ENCODE measurements at regions not wholly inside any gene's neighbourhood (a gene's known extent, or its start where the extent isn't known, plus 50 kb on each side); places are given as distances from the start of the nearest gene placed in this dataset.

DNA sequence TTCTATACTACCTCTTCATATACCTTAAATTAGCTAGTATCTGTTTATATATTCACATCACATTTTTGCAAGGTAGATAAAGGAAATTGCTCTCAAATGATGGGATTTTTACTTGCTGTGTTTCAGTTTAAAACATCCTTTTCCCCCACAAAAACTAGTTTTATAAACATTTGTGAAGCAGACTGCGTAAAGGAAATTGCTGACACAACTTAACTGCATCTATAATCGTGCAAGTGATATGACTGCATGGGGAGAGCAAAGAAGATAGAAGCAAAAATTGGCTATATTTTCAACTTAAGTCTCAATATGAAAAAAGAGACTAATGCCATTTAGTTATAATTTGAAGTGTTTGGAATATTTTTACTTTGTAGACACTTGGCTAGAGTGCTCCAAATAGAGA is 385.2 kb downstream of the C4orf33 start (continued):
- TF ChIP-seq, protein P1, sequence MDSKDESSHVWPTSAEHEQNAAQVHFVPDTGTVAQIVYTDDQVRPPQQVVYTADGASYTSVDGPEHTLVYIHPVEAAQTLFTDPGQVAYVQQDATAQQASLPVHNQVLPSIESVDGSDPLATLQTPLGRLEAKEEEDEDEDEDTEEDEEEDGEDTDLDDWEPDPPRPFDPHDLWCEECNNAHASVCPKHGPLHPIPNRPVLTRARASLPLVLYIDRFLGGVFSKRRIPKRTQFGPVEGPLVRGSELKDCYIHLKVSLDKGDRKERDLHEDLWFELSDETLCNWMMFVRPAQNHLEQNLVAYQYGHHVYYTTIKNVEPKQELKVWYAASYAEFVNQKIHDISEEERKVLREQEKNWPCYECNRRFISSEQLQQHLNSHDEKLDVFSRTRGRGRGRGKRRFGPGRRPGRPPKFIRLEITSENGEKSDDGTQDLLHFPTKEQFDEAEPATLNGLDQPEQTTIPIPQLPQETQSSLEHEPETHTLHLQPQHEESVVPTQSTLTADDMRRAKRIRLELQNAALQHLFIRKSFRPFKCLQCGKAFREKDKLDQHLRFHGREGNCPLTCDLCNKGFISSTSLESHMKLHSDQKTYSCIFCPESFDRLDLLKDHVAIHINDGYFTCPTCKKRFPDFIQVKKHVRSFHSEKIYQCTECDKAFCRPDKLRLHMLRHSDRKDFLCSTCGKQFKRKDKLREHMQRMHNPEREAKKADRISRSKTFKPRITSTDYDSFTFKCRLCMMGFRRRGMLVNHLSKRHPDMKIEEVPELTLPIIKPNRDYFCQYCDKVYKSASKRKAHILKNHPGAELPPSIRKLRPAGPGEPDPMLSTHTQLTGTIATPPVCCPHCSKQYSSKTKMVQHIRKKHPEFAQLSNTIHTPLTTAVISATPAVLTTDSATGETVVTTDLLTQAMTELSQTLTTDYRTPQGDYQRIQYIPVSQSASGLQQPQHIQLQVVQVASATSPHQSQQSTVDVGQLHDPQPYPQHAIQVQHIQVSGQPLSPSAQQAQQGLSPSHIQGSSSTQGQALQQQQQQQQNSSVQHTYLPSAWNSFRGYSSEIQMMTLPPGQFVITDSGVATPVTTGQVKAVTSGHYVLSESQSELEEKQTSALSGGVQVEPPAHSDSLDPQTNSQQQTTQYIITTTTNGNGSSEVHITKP (tag by site-specific recombination; IDR thresholded peaks at IDR 0.05): no peak
- TF ChIP-seq, protein P2, sequence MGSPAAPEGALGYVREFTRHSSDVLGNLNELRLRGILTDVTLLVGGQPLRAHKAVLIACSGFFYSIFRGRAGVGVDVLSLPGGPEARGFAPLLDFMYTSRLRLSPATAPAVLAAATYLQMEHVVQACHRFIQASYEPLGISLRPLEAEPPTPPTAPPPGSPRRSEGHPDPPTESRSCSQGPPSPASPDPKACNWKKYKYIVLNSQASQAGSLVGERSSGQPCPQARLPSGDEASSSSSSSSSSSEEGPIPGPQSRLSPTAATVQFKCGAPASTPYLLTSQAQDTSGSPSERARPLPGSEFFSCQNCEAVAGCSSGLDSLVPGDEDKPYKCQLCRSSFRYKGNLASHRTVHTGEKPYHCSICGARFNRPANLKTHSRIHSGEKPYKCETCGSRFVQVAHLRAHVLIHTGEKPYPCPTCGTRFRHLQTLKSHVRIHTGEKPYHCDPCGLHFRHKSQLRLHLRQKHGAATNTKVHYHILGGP (tag by site-specific recombination; IDR thresholded peaks at IDR 0.05): no peak
- TF ChIP-seq ZNF138 (tag by site-specific recombination; IDR thresholded peaks at IDR 0.05; ENCODE audit: borderline replicate concordance): no peak
- TF ChIP-seq, protein P3, sequence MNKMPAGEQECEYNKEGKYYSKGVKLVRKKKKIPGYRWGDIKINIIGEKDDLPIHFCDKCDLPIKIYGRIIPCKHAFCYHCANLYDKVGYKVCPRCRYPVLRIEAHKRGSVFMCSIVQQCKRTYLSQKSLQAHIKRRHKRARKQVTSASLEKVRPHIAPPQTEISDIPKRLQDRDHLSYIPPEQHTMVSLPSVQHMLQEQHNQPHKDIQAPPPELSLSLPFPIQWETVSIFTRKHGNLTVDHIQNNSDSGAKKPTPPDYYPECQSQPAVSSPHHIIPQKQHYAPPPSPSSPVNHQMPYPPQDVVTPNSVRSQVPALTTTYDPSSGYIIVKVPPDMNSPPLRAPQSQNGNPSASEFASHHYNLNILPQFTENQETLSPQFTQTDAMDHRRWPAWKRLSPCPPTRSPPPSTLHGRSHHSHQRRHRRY (tag by site-specific recombination; IDR thresholded peaks at IDR 0.05): no peak
- TF ChIP-seq ZNF423 (tag by site-specific recombination; IDR thresholded peaks at IDR 0.05): no peak
- no peak for TF ChIP-seq ZNF114 (tag by site-specific recombination; IDR thresholded peaks at IDR 0.05)
- TF ChIP-seq, protein P4, sequence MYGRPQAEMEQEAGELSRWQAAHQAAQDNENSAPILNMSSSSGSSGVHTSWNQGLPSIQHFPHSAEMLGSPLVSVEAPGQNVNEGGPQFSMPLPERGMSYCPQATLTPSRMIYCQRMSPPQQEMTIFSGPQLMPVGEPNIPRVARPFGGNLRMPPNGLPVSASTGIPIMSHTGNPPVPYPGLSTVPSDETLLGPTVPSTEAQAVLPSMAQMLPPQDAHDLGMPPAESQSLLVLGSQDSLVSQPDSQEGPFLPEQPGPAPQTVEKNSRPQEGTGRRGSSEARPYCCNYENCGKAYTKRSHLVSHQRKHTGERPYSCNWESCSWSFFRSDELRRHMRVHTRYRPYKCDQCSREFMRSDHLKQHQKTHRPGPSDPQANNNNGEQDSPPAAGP (tag by site-specific recombination; IDR thresholded peaks at IDR 0.05): no peak
- no peak for TF ChIP-seq HOXC10 (CRISPR knock-in tag; IDR thresholded peaks at IDR 0.05)
- TF ChIP-seq ZNF132 (tag by site-specific recombination; IDR thresholded peaks at IDR 0.05; ENCODE audit: borderline replicate concordance): no peak
- TF ChIP-seq ZNF585B (tag by site-specific recombination; IDR thresholded peaks at IDR 0.05): no peak
- TF ChIP-seq ZNF501 (tag by site-specific recombination; IDR thresholded peaks at IDR 0.05): no peak

DNA sequence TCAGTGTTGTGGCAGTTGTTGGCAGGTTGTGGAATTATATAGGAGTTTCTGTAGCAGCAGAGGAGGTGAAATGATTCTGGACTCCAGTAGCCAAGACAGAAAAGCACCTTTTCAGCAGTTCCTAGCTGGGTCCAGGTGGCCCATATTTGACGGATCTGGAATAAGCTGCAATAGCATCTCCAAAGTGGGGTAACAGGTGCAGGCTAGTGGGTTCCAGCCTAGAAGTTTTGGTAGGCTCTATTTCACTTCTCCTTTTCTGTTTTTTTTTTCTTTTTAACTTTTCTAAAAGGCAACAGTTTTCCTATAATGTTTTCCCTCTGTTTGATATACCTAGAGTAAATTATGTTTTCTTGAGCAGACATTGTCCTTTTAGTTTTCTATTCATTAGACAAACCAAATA is 392.5 kb downstream of the C4orf33 start:
- ChIA-PET CTCF (no interaction called here), POLR2A (no interaction called here)
- H3K27ac ChIP-seq (ENCODE audit: extremely low read depth, low read depth, low read length): no peak overlapping the region
- TF ChIP-seq ZNF629 (tag by site-specific recombination; IDR thresholded peaks at IDR 0.05): no peak
- TF ChIP-seq, protein P5, sequence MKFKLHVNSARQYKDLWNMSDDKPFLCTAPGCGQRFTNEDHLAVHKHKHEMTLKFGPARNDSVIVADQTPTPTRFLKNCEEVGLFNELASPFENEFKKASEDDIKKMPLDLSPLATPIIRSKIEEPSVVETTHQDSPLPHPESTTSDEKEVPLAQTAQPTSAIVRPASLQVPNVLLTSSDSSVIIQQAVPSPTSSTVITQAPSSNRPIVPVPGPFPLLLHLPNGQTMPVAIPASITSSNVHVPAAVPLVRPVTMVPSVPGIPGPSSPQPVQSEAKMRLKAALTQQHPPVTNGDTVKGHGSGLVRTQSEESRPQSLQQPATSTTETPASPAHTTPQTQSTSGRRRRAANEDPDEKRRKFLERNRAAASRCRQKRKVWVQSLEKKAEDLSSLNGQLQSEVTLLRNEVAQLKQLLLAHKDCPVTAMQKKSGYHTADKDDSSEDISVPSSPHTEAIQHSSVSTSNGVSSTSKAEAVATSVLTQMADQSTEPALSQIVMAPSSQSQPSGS (tag by site-specific recombination; IDR thresholded peaks at IDR 0.05; ENCODE audit: low read depth): no peak
- no peak for TF ChIP-seq GLI2 (tag by site-specific recombination; IDR thresholded peaks at IDR 0.05; ENCODE audit: borderline replicate concordance, low read depth)
- no peak for TF ChIP-seq ZNF266 (tag by site-specific recombination; IDR thresholded peaks at IDR 0.05; ENCODE audit: low read depth)
- TF ChIP-seq SP7 (tag by site-specific recombination; IDR thresholded peaks at IDR 0.05): no peak
- TF ChIP-seq ZNF623 (tag by site-specific recombination; IDR thresholded peaks at IDR 0.05): no peak
- no peak for TF ChIP-seq ZNF747 (tag by site-specific recombination; IDR thresholded peaks at IDR 0.05)
- TF ChIP-seq ZBTB7A (tag by site-specific recombination; IDR thresholded peaks at IDR 0.05; ENCODE audit: low read depth): no peak
- TF ChIP-seq, protein P6, sequence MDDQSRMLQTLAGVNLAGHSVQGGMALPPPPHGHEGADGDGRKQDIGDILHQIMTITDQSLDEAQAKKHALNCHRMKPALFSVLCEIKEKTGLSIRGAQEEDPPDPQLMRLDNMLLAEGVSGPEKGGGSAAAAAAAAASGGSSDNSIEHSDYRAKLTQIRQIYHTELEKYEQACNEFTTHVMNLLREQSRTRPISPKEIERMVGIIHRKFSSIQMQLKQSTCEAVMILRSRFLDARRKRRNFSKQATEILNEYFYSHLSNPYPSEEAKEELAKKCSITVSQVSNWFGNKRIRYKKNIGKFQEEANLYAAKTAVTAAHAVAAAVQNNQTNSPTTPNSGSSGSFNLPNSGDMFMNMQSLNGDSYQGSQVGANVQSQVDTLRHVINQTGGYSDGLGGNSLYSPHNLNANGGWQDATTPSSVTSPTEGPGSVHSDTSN (CRISPR knock-in tag; IDR thresholded peaks at IDR 0.05): no peak
- no peak for TF ChIP-seq GLI4 (tag by site-specific recombination; IDR thresholded peaks at IDR 0.05)
- TF ChIP-seq ZNF140 (tag by site-specific recombination; IDR thresholded peaks at IDR 0.05): no peak
- H3K4me1 ChIP-seq (ENCODE audit: control insufficient read depth, insufficient read depth, low read length): no peaks in the 10 kb centered on the region
- no peaks in the 10 kb centered on the region for H3K9me3 ChIP-seq (ENCODE audit: control insufficient read depth, insufficient read depth, low read depth, low read length)
- no peak overlapping the region for H3K4me3 ChIP-seq (ENCODE audit: low read depth, low read length)
- no peaks in the 10 kb centered on the region for H3K36me3 ChIP-seq (ENCODE audit: control insufficient read depth in 2 of 2, insufficient read depth in 1 of 2, low read length in 2 of 2)

All from HEK293 (cell line).